OCI-LY3 (cell line): ENCODE measurements at regions not wholly inside any gene's neighbourhood (a gene's known extent, or its start where the extent isn't known, plus 50 kb on each side); places are given as distances from the start of the nearest gene placed in this dataset.

ENCODE experiments used
- CTCF ChIP-seq: fragments of 200-600, 300-600 bp; sonication (generic); IDR thresholded peaks from 2 replicates; pipeline ENCODE4 v1.5.1; 2014; ENCODE audit warnings: antibody characterized with exemption, low read length, low read depth
- EZH2phosphoT487 ChIP-seq: fragments of 200-600 bp; shearing (Covaris generic); IDR thresholded peaks from 2 replicates; pipeline ENCODE4 v1.6.1; 2018; ENCODE audit warnings: antibody characterized with exemption, mixed run types, low read depth

- no peak for TF ChIP-seq CTCF
- TF ChIP-seq EZH2phosphoT487, result no peak
Observed at GRCh38 chrX:134139090-134139489, 97.9 kb upstream of the CCDC160 start.
